ENCODE measurements at regions not wholly inside any gene's neighbourhood (a gene's known extent, or its start where the extent isn't known, plus 50 kb on each side); places are given as distances from the start of the nearest gene placed in this dataset.

DNA sequence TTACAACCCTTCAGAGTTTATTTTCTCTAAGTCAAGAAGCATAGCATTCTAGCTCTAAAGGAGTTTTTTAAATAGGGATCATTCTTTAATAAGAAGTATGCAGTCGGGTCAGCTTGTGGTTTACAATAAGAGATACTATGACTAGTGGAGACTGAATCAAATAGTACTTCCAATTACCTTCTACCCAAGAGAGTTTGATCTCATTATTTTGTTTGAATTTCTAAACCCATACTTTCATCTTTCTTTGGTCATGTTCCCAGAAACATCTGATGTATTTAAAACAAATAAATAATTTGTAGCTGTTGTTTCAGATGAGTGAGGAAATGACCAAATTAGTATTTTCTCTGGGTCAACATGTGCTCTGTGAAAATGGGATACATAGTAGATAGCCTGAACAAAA is 160.2 kb upstream of the CDH6 start:
- no peak for TF ChIP-seq POLR2A (IDR thresholded peaks at IDR 0.05)
- TF ChIP-seq, protein P1, sequence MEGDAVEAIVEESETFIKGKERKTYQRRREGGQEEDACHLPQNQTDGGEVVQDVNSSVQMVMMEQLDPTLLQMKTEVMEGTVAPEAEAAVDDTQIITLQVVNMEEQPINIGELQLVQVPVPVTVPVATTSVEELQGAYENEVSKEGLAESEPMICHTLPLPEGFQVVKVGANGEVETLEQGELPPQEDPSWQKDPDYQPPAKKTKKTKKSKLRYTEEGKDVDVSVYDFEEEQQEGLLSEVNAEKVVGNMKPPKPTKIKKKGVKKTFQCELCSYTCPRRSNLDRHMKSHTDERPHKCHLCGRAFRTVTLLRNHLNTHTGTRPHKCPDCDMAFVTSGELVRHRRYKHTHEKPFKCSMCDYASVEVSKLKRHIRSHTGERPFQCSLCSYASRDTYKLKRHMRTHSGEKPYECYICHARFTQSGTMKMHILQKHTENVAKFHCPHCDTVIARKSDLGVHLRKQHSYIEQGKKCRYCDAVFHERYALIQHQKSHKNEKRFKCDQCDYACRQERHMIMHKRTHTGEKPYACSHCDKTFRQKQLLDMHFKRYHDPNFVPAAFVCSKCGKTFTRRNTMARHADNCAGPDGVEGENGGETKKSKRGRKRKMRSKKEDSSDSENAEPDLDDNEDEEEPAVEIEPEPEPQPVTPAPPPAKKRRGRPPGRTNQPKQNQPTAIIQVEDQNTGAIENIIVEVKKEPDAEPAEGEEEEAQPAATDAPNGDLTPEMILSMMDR (IDR thresholded peaks at IDR 0.05), result no peak
- 48 to 67% methylated on average over 1 of the region's 1 CpG for WGBS, 2 donors
- intact Hi-C loops (cut with DNase I; ENCODE audit: low total_unique reads), result no loop called here

DNA sequence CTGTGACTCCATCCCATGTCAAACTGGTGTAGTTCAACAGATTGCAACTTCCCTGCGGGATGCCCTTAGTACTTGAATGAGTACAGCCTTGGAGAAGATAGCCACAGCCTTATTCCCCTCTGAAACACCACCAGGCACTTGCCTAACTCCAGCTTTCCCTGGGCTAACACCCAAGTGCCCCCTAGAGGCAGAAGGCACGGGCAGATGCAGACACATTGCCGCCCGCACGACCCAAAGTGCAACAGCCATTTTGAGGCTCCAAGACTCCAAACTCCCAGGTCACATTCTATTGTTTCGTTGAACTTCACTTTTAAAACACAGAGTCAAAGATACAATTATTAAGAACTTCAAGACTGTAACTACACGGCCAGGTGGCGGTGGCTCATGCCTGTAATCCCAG is 163.6 kb upstream of the CDH6 start:
- Histone ChIP-seq H3K27ac (no peak overlapping the region), H3K36me3 (ENCODE audit: low read depth, missing control alignments) (no peaks in the 10 kb centered on the region), H3K4me3 (no peak overlapping the region), H3K27me3 (no peaks in the 10 kb centered on the region), H3K9me3 (no peaks in the 10 kb centered on the region), H3K4me1 (no peaks in the 10 kb centered on the region)
- 89 to 92% methylated on average over 8 of the region's 8 CpGs for WGBS, 2 donors
- intact Hi-C loops (cut with DNase I; ENCODE audit: low total_unique reads), result no loop called here
- DNase-seq, result no peak
- TF ChIP-seq POLR2A (IDR thresholded peaks at IDR 0.05), result no peak
- TF ChIP-seq, protein P1 (IDR thresholded peaks at IDR 0.05), result no peak

More for the DNA sequence above, 160.2 kb upstream of the CDH6 start:
- Histone ChIP-seq H3K27me3 (no peaks in the 10 kb centered on the region), H3K9me3 (no peaks in the 10 kb centered on the region), H3K4me3 (no peak overlapping the region), H3K27ac (no peak overlapping the region), H3K36me3 (ENCODE audit: low read depth, missing control alignments) (no peaks in the 10 kb centered on the region), H3K4me1 (no peaks in the 10 kb centered on the region)
- no peak for DNase-seq

DNA sequence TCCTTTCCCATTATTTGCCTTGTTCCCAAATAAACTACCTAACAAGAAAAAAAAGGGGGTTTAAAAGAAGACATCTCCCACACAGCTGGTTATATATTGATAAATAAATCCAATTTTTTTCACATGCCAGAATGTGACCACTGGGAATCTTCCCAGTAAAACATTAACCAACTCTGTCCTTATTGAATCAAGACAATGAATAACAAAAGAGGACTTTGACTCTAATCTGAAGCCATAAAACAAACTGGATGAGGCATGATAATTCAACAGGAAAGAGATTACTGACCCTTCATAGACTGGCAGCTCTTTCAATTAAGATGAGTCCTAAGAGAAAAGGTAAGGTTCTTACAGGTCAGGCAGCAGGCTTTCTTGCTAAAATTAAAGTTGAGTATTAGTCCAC is 165.8 kb upstream of the CDH6 start:
- Histone ChIP-seq H3K9me3 (no peaks in the 10 kb centered on the region), H3K4me3 (no peak overlapping the region), H3K27me3 (no peaks in the 10 kb centered on the region), H3K4me1 (no peaks in the 10 kb centered on the region), H3K36me3 (ENCODE audit: low read depth, missing control alignments) (no peaks in the 10 kb centered on the region), H3K27ac (no peak overlapping the region)
- no peak for DNase-seq
- TF ChIP-seq, protein P1 (IDR thresholded peaks at IDR 0.05), result no peak
- no peak for TF ChIP-seq POLR2A (IDR thresholded peaks at IDR 0.05)
- intact Hi-C loops (cut with DNase I; ENCODE audit: low total_unique reads), result no loop called here

DNA sequence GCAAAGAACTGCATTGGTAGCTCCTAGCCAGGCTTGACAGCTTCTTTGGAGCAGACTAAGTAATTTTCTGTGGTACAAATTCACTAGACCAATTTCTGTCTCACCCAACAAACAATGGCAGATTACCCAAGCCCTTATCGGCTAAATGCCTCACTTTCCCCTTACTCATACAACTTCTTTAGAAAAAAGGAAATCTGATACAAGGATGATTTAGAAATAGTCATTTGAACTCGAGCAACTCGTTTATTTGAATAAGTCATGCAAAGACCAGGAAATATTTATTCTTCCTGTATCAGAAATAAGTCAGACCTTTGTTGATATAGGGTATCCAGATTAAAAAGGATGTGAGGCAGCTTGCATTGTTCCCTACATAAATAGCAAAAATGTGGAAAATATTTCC is 170.4 kb upstream of the CDH6 start:
- H3K4me3 ChIP-seq, result no peak overlapping the region
- 63 to 77% methylated on average over 3 of the region's 3 CpGs for WGBS, 2 donors
- H3K4me1 ChIP-seq, result no peaks in the 10 kb centered on the region
- no peaks in the 10 kb centered on the region for H3K9me3 ChIP-seq
- no peak for DNase-seq
- TF ChIP-seq, protein P1 (IDR thresholded peaks at IDR 0.05), result no peak
- no peak for TF ChIP-seq POLR2A (IDR thresholded peaks at IDR 0.05)
- no peaks in the 10 kb centered on the region for H3K27me3 ChIP-seq
- H3K27ac ChIP-seq, result no peak overlapping the region
- H3K36me3 ChIP-seq (ENCODE audit: low read depth, missing control alignments), result no peaks in the 10 kb centered on the region
- intact Hi-C loops (cut with DNase I; ENCODE audit: low total_unique reads), result no loop called here

DNA sequence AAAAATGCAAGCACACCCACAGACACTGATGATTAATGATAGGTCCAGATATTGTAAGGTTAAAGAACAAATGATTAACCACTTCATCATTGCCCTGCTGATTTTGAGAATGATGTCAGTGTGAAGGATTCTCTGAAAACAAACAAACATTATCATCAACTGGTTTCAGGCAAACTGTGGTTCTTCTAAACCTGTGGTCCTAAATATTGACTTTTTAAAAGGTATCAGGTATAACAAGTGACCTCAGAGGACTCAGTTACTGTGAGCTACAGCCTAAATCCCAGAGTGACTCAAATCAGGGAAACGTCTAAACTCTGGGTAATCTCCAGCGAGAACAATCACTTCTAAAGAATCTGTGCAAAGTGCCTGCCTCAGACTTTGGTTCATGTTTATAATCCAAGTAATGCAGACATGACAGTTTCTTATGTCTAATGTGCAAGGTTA is 172.3 kb upstream of the CDH6 start:
- no peak overlapping the region for H3K27ac ChIP-seq
- H3K27me3 ChIP-seq, result no peaks in the 10 kb centered on the region
- intact Hi-C loops (cut with DNase I; ENCODE audit: low total_unique reads), result no loop called here
- H3K36me3 ChIP-seq (ENCODE audit: low read depth, missing control alignments), result no peaks in the 10 kb centered on the region
- TF ChIP-seq, protein P1 (IDR thresholded peaks at IDR 0.05), result no peak
- no peak for TF ChIP-seq POLR2A (IDR thresholded peaks at IDR 0.05)
- no peak for DNase-seq
- H3K9me3 ChIP-seq, result no peaks in the 10 kb centered on the region
- H3K4me1 ChIP-seq, result no peaks in the 10 kb centered on the region
- WGBS, 2 donors, result 43 to 52% methylated on average over 2 of the region's 2 CpGs
- H3K4me3 ChIP-seq, result no peak overlapping the region

All from testis (tissue), 2 donors.